ENCODE measurements at regions not wholly inside any gene's neighbourhood (a gene's known extent, or its start where the extent isn't known, plus 50 kb on each side); places are given as distances from the start of the nearest gene placed in this dataset.

DNA sequence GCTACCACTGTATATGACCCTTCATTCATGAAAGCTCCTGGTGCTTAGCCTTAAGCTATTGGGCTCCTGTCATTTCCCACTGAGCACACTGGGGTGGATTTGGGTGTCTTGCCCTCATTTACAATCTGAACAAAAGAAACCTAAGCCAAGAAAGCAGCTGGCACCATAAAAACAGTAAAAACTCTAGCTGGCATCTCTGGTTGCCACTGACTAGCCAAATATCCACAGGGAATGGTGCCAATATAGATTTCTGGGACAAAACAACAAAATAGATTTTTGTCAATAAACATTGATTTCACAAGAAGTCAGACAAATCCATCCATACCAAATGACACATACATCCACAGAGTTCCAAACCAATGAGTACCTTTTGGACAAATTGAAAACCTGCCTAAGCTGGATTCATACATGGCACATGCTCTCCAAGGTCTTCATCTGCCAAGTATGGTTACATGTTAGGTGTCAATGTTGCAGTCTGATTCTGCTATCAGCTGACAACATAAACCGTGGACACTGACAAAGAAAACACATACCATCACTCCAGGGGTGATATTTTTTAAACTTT is 1081.5 kb upstream of the ZEB2 start:
- no peak overlapping the region for H3K27ac ChIP-seq (ENCODE audit: low read depth)
- H3F3A ChIP-seq (replicated peaks; ENCODE audit: low read depth), result no peaks in the 10 kb centered on the region
- no peaks in the 10 kb centered on the region for H3K27me3 ChIP-seq (ENCODE audit: insufficient read depth)
- no peaks in the 10 kb centered on the region for H3K4me1 ChIP-seq (ENCODE audit: insufficient read depth)
- no peaks in the 10 kb centered on the region for H3K27me3 Mint-ChIP-seq (ENCODE audit: insufficient read depth, low read depth, poor library complexity)
- TF ChIP-seq CREB1 (CRISPR knock-in tag; IDR thresholded peaks at IDR 0.05; ENCODE audit: low read depth), result no peak
- no peak for TF ChIP-seq NANOG (IDR thresholded peaks at IDR 0.05; ENCODE audit: borderline replicate concordance)
- no peak for TF ChIP-seq EZH2 (IDR thresholded peaks at IDR 0.05; ENCODE audit: low read depth, unreplicated experiment)
- no peak for TF ChIP-seq ZNF331 (CRISPR knock-in tag; IDR thresholded peaks at IDR 0.05; ENCODE audit: low read depth)
- TF ChIP-seq, protein P1, sequence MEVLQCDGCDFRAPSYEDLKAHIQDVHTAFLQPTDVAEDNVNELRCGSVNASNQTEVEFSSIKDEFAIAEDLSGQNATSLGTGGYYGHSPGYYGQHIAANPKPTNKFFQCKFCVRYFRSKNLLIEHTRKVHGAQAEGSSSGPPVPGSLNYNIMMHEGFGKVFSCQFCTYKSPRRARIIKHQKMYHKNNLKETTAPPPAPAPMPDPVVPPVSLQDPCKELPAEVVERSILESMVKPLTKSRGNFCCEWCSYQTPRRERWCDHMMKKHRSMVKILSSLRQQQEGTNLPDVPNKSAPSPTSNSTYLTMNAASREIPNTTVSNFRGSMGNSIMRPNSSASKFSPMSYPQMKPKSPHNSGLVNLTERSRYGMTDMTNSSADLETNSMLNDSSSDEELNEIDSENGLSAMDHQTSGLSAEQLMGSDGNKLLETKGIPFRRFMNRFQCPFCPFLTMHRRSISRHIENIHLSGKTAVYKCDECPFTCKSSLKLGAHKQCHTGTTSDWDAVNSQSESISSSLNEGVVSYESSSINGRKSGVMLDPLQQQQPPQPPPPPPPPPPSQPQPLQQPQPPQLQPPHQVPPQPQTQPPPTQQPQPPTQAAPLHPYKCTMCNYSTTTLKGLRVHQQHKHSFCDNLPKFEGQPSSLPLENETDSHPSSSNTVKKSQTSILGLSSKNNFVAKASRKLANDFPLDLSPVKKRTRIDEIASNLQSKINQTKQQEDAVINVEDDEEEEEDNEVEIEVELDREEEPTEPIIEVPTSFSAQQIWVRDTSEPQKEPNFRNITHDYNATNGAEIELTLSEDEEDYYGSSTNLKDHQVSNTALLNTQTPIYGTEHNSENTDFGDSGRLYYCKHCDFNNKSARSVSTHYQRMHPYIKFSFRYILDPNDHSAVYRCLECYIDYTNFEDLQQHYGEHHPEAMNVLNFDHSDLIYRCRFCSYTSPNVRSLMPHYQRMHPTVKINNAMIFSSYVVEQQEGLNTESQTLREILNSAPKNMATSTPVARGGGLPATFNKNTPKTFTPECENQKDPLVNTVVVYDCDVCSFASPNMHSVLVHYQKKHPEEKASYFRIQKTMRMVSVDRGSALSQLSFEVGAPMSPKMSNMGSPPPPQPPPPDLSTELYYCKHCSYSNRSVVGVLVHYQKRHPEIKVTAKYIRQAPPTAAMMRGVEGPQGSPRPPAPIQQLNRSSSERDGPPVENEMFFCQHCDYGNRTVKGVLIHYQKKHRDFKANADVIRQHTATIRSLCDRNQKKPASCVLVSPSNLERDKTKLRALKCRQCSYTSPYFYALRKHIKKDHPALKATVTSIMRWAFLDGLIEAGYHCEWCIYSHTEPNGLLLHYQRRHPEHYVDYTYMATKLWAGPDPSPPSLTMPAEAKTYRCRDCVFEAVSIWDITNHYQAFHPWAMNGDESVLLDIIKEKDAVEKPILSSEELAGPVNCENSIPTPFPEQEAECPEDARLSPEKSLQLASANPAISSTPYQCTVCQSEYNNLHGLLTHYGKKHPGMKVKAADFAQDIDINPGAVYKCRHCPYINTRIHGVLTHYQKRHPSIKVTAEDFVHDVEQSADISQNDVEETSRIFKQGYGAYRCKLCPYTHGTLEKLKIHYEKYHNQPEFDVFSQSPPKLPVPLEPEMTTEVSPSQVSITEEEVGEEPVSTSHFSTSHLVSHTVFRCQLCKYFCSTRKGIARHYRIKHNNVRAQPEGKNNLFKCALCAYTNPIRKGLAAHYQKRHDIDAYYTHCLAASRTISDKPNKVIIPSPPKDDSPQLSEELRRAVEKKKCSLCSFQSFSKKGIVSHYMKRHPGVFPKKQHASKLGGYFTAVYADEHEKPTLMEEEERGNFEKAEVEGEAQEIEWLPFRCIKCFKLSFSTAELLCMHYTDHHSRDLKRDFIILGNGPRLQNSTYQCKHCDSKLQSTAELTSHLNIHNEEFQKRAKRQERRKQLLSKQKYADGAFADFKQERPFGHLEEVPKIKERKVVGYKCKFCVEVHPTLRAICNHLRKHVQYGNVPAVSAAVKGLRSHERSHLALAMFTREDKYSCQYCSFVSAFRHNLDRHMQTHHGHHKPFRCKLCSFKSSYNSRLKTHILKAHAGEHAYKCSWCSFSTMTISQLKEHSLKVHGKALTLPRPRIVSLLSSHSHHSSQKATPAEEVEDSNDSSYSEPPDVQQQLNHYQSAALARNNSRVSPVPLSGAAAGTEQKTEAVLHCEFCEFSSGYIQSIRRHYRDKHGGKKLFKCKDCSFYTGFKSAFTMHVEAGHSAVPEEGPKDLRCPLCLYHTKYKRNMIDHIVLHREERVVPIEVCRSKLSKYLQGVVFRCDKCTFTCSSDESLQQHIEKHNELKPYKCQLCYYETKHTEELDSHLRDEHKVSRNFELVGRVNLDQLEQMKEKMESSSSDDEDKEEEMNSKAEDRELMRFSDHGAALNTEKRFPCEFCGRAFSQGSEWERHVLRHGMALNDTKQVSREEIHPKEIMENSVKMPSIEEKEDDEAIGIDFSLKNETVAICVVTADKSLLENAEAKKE (CRISPR knock-in tag; IDR thresholded peaks at IDR 0.05), result no peak
- no peak for TF ChIP-seq EZH2phosphoT487 (IDR thresholded peaks at IDR 0.05; ENCODE audit: unreplicated experiment)
- TF ChIP-seq, protein P2, sequence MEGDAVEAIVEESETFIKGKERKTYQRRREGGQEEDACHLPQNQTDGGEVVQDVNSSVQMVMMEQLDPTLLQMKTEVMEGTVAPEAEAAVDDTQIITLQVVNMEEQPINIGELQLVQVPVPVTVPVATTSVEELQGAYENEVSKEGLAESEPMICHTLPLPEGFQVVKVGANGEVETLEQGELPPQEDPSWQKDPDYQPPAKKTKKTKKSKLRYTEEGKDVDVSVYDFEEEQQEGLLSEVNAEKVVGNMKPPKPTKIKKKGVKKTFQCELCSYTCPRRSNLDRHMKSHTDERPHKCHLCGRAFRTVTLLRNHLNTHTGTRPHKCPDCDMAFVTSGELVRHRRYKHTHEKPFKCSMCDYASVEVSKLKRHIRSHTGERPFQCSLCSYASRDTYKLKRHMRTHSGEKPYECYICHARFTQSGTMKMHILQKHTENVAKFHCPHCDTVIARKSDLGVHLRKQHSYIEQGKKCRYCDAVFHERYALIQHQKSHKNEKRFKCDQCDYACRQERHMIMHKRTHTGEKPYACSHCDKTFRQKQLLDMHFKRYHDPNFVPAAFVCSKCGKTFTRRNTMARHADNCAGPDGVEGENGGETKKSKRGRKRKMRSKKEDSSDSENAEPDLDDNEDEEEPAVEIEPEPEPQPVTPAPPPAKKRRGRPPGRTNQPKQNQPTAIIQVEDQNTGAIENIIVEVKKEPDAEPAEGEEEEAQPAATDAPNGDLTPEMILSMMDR (conservative IDR thresholded peaks at IDR 0.05; ENCODE audit: low read depth in 2 of 2), result no peak
- TF ChIP-seq STAT1 (IDR thresholded peaks at IDR 0.05; ENCODE audit: unreplicated experiment), result no peak
- TF ChIP-seq POLR2AphosphoS5 (IDR thresholded peaks at IDR 0.05; ENCODE audit: low read depth), result no peak
- TF ChIP-seq, protein P3, sequence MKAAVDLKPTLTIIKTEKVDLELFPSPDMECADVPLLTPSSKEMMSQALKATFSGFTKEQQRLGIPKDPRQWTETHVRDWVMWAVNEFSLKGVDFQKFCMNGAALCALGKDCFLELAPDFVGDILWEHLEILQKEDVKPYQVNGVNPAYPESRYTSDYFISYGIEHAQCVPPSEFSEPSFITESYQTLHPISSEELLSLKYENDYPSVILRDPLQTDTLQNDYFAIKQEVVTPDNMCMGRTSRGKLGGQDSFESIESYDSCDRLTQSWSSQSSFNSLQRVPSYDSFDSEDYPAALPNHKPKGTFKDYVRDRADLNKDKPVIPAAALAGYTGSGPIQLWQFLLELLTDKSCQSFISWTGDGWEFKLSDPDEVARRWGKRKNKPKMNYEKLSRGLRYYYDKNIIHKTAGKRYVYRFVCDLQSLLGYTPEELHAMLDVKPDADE (IDR thresholded peaks at IDR 0.05), result no peak
- no peak for TF ChIP-seq JUNB (IDR thresholded peaks at IDR 0.05; ENCODE audit: unreplicated experiment)
- TF ChIP-seq, protein P4, sequence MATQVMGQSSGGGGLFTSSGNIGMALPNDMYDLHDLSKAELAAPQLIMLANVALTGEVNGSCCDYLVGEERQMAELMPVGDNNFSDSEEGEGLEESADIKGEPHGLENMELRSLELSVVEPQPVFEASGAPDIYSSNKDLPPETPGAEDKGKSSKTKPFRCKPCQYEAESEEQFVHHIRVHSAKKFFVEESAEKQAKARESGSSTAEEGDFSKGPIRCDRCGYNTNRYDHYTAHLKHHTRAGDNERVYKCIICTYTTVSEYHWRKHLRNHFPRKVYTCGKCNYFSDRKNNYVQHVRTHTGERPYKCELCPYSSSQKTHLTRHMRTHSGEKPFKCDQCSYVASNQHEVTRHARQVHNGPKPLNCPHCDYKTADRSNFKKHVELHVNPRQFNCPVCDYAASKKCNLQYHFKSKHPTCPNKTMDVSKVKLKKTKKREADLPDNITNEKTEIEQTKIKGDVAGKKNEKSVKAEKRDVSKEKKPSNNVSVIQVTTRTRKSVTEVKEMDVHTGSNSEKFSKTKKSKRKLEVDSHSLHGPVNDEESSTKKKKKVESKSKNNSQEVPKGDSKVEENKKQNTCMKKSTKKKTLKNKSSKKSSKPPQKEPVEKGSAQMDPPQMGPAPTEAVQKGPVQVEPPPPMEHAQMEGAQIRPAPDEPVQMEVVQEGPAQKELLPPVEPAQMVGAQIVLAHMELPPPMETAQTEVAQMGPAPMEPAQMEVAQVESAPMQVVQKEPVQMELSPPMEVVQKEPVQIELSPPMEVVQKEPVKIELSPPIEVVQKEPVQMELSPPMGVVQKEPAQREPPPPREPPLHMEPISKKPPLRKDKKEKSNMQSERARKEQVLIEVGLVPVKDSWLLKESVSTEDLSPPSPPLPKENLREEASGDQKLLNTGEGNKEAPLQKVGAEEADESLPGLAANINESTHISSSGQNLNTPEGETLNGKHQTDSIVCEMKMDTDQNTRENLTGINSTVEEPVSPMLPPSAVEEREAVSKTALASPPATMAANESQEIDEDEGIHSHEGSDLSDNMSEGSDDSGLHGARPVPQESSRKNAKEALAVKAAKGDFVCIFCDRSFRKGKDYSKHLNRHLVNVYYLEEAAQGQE (IDR thresholded peaks at IDR 0.05; ENCODE audit: unreplicated experiment), result no peak
- no peak for TF ChIP-seq ZNF114 (CRISPR knock-in tag; IDR thresholded peaks at IDR 0.05)
- no peak overlapping the region for H2AFZ ChIP-seq
- no peaks in the 10 kb centered on the region for H3K79me2 ChIP-seq (replicated peaks; ENCODE audit: insufficient read depth)
- no peak overlapping the region for H3K4me2 ChIP-seq
- H3K27ac Mint-ChIP-seq, result no peak overlapping the region
- no peaks in the 10 kb centered on the region for H3K36me3 Mint-ChIP-seq (ENCODE audit: low read depth)
- no peak overlapping the region for H3K4me3 ChIP-seq
- no peak overlapping the region for H3K4me3 Mint-ChIP-seq
- H3K9me3 Mint-ChIP-seq, result 0 out of 3 replicates have a peak, but pooled peaks cover 3% of the 10 kb centered on the region
- peaks cover 14% of the 10 kb centered on the region; the same call in 2 of the 3 replicates for H3K4me1 Mint-ChIP-seq
- ATAC-seq (no peak), DNase-seq (ENCODE audit: low spot score) (no peak)
- no peaks in the 10 kb centered on the region for H4K20me1 ChIP-seq (replicated peaks; ENCODE audit: insufficient read depth)
- H3K9me2 ChIP-seq (ENCODE audit: insufficient read depth), result no peaks in the 10 kb centered on the region
- H3K36me3 ChIP-seq (ENCODE audit: insufficient read depth), result no peaks in the 10 kb centered on the region

Measured in GM23338 (cell line).